Body of pancreas (tissue), 4 donors: ENCODE measurements at regions not wholly inside any gene's neighbourhood (a gene's known extent, or its start where the extent isn't known, plus 50 kb on each side); places are given as distances from the start of the nearest gene placed in this dataset.
"Not testable (repeated sequence)": the region's sequence is repeated elsewhere in the genome, so short reads cannot be mapped to it uniquely, and the experiment has no call there.

Experiments
- CTCF ChIP-seq, 7 experiments: fragments of 450-650 bp in 4 of 7; fragments of 200-600 bp in 3 of 7; sonication (generic) in 3 of 7; IDR thresholded peaks; one replicate each; pipeline ENCODE4 v1.5.1; 2016 to 2019; ENCODE audit warnings: antibody characterized with exemption in 7 of 7
- POLR2A ChIP-seq, 3 donors: fragments of 450-650 bp; IDR thresholded peaks; one replicate each; pipeline ENCODE4 v1.6.1; 2016; ENCODE audit warnings: antibody characterized with exemption in 3 of 3, mild to moderate bottlenecking in 2 of 3

DNA sequence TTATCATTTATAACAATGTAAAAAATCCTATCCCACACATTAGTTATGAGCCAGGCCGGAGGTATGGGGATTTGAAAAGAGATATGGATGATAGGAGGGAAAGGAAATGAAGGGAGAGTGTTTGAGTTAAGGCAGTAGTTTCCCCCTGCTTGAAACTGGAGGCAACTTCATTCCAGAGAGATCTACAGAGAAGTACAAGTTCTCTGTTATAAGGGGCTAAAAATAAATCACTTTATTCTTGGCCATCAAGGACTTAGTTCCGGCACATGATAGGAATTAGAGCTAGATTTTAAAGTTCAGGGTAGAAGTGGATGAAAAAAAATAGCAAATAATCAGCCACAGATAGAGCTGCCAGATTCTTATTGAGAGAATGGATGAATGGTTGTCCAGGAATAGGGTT, 289.7 kb downstream of the ZNF37A start:
- TF ChIP-seq CTCF, POLR2A (IDR thresholded peaks at IDR 0.05): not testable (repeated sequence)
